Neural crest cell (in vitro differentiated cells): ENCODE measurements at regions not wholly inside any gene's neighbourhood (a gene's known extent, or its start where the extent isn't known, plus 50 kb on each side); places are given as distances from the start of the nearest gene placed in this dataset.

Experiments
- DNase-seq: peaks from one replicate; pipeline ENCODE4 v3.0.0; 2021; ENCODE audit warnings: low read depth, mixed read lengths, low spot score
- H3K27ac Mint-ChIP-seq: one replicate; pipeline ENCODE4 v1.8.0; 2021; ENCODE audit warnings: mild to moderate bottlenecking, mixed read lengths; ENCODE audit not compliant: unreplicated experiment
- H3K27me3 Mint-ChIP-seq: 2 replicates; pipeline ENCODE4 v1.8.0; 2021; ENCODE audit warnings: low read depth, mild to moderate bottlenecking, mixed read lengths
- H3K36me3 Mint-ChIP-seq: 2 replicates; pipeline ENCODE4 v1.8.0; 2021; ENCODE audit warnings: low read depth, mild to moderate bottlenecking, mixed read lengths
- H3K4me1 Mint-ChIP-seq: 2 replicates; pipeline ENCODE4 v1.8.0; 2021; ENCODE audit warnings: mixed read lengths
- H3K4me3 Mint-ChIP-seq: one replicate; pipeline ENCODE4 v1.8.0; 2021; ENCODE audit warnings: mild to moderate bottlenecking, mixed read lengths
- H3K9me3 Mint-ChIP-seq: 2 replicates; pipeline ENCODE4 v1.8.0; 2021; ENCODE audit warnings: mixed read lengths
- TF ChIP-seq, protein P1 (sequence below): fragments of 200-600 bp; sonication (generic); conservative IDR thresholded peaks from 2 replicates; pipeline ENCODE4 v1.5.0; 2021; ENCODE audit warnings: antibody characterized with exemption, mild to moderate bottlenecking

DNA sequence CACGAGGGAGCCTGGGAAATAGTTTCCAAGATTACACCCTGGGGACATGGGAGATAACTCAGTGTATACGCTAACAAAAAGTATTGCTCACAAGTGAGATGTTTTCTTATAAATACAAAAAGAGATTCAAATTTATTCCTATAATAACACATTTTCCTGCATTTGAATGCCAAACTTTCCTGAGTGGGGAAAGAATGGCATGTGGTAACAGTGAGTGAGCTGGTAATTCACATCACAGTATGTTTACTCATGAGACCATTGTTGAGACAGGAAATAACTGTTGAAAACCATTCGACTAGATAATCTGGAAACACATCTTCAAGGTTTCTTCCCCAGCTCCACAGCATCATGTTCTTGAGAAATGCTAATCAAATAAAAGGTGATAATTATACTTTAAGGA is 109.1 kb downstream of the TASL start:
- peaks cover 4% of the 10 kb centered on the region for H3K27me3 Mint-ChIP-seq
- H3K36me3 Mint-ChIP-seq = no peaks in the 10 kb centered on the region
- H3K4me1 Mint-ChIP-seq = no peaks in the 10 kb centered on the region
- peaks cover 3% of the 10 kb centered on the region for H3K9me3 Mint-ChIP-seq
- H3K27ac Mint-ChIP-seq = no peak overlapping the region
- no peak overlapping the region for H3K4me3 Mint-ChIP-seq
- no peak for DNase-seq
- TF ChIP-seq, protein P1, sequence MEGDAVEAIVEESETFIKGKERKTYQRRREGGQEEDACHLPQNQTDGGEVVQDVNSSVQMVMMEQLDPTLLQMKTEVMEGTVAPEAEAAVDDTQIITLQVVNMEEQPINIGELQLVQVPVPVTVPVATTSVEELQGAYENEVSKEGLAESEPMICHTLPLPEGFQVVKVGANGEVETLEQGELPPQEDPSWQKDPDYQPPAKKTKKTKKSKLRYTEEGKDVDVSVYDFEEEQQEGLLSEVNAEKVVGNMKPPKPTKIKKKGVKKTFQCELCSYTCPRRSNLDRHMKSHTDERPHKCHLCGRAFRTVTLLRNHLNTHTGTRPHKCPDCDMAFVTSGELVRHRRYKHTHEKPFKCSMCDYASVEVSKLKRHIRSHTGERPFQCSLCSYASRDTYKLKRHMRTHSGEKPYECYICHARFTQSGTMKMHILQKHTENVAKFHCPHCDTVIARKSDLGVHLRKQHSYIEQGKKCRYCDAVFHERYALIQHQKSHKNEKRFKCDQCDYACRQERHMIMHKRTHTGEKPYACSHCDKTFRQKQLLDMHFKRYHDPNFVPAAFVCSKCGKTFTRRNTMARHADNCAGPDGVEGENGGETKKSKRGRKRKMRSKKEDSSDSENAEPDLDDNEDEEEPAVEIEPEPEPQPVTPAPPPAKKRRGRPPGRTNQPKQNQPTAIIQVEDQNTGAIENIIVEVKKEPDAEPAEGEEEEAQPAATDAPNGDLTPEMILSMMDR = no peak
